Stimulated activated naive B cell treated with anti-CD40 and anti-IgM and Interleukin-4, amounts not matched to agents 10 μg/mL and 1 μg/mL and 100 μg/mL, for 72 hours (primary cell): ENCODE measurements at regions not wholly inside any gene's neighbourhood (a gene's known extent, or its start where the extent isn't known, plus 50 kb on each side); places are given as distances from the start of the nearest gene placed in this dataset.

Experiments used
- ATAC-seq, 2 donors: fragments of 150-1000 bp; cut with Tn5 transposase; replicated peaks; 2 replicates each; pipeline ENCODE4 v1.10.0; 2021; ENCODE audit warnings: moderate library complexity in 1 of 2
- DNase-seq: peaks from one replicate; pipeline ENCODE4 v3.0.0; 2021
- H3K27ac Mint-ChIP-seq: one replicate; pipeline ENCODE4 v1.8.0; 2022; ENCODE audit warnings: mild to moderate bottlenecking, mixed read lengths
- H3K27me3 Mint-ChIP-seq, 2 donors: one replicate each; pipeline ENCODE4 v1.8.0; 2022; ENCODE audit warnings: mixed read lengths in 2 of 2
- H3K36me3 Mint-ChIP-seq, 2 donors: one replicate each; pipeline ENCODE4 v1.8.0; 2022; ENCODE audit warnings: mixed read lengths in 2 of 2, mild to moderate bottlenecking in 1 of 2
- H3K4me1 Mint-ChIP-seq, 2 donors: one replicate each; pipeline ENCODE4 v1.8.0; 2022; ENCODE audit warnings: mixed read lengths in 2 of 2, mild to moderate bottlenecking in 1 of 2
- H3K4me3 Mint-ChIP-seq, 2 donors: one replicate each; pipeline ENCODE4 v1.8.0; 2022; ENCODE audit warnings: mild to moderate bottlenecking in 2 of 2, mixed read lengths in 2 of 2, moderate library complexity in 1 of 2
- H3K9me3 Mint-ChIP-seq, 2 donors: one replicate each; pipeline ENCODE4 v1.8.0; 2022; ENCODE audit warnings: mixed read lengths in 2 of 2, mild to moderate bottlenecking in 1 of 2

- Mint-ChIP-seq H3K4me3 (no peak overlapping the region), H3K4me1 (peaks cover 8 to 34% of the 10 kb centered on the region in 2 donors), H3K9me3 (no peaks in the 10 kb centered on the region), H3K27ac (no peak overlapping the region), H3K27me3 (no peaks in the 10 kb centered on the region), H3K36me3 (peaks cover 0 to 1% of the 10 kb centered on the region in 2 donors)
- peak; percentile 45 to 59 for ATAC-seq
- DNase-seq = no peak
Measured at GRCh38 chrX:39152106-39152649, 350.9 kb downstream of the MID1IP1 start.

GRCh38 chrX:39156051-39156450 is 354.8 kb downstream of the MID1IP1 start:
- no peaks in the 10 kb centered on the region for H3K27me3 Mint-ChIP-seq
- peaks cover 14 to 28% of the 10 kb centered on the region in 2 donors for H3K4me1 Mint-ChIP-seq
- ATAC-seq = no peak
- no peaks in the 10 kb centered on the region for H3K9me3 Mint-ChIP-seq
- no peak overlapping the region for H3K4me3 Mint-ChIP-seq
- H3K36me3 Mint-ChIP-seq = peaks cover 0 to 1% of the 10 kb centered on the region in 2 donors
- no peak for DNase-seq
- H3K27ac Mint-ChIP-seq = no peak overlapping the region

- H3K4me3 Mint-ChIP-seq = no peak overlapping the region
- H3K4me1 Mint-ChIP-seq = peaks cover 19 to 35% of the 10 kb centered on the region in 2 donors
- ATAC-seq (no peak), DNase-seq (no peak)
- no peak overlapping the region for H3K27ac Mint-ChIP-seq
- peaks cover 0 to 1% of the 10 kb centered on the region in 2 donors for H3K36me3 Mint-ChIP-seq
- H3K27me3 Mint-ChIP-seq = peaks cover 0 to 5% of the 10 kb centered on the region in 2 donors
- H3K9me3 Mint-ChIP-seq = no peaks in the 10 kb centered on the region
Measured at GRCh38 chrX:39157006-39157405, 355.7 kb downstream of the MID1IP1 start.

- no peaks in the 10 kb centered on the region for H3K9me3 Mint-ChIP-seq
- DNase-seq = no peak
Measured at GRCh38 chrX:39157796-39158195, 356.5 kb downstream of the MID1IP1 start.

GRCh38 chrX:39158801-39159657 is 357.8 kb downstream of the MID1IP1 start:
- DNase-seq = no peak
- H3K36me3 Mint-ChIP-seq = peaks cover 0 to 3% of the 10 kb centered on the region in 2 donors
- peaks cover 24 to 46% of the 10 kb centered on the region in 2 donors for H3K4me1 Mint-ChIP-seq
- no peaks in the 10 kb centered on the region for H3K9me3 Mint-ChIP-seq
- peaks cover 0 to 14% of the 10 kb centered on the region in 2 donors for H3K27me3 Mint-ChIP-seq
- ATAC-seq = peak; percentile 60 to 65
- H3K4me3 Mint-ChIP-seq = peak overlapping the region; percentile 7 to 26
- H3K27ac Mint-ChIP-seq = peak overlapping the region; percentile 80

More at GRCh38 chrX:39157796-39158195, 356.5 kb downstream of the MID1IP1 start:
- Mint-ChIP-seq H3K27me3 (peaks cover 0 to 9% of the 10 kb centered on the region in 2 donors), H3K4me3 (no peak overlapping the region), H3K4me1 (peaks cover 21 to 42% of the 10 kb centered on the region in 2 donors), H3K36me3 (peaks cover 0 to 1% of the 10 kb centered on the region in 2 donors), H3K27ac (no peak overlapping the region)
- ATAC-seq = no peak

GRCh38 chrX:39159921-39160507 is 358.8 kb downstream of the MID1IP1 start:
- H3K4me1 Mint-ChIP-seq = peaks cover 24 to 46% of the 10 kb centered on the region in 2 donors
- H3K36me3 Mint-ChIP-seq = peaks cover 0 to 3% of the 10 kb centered on the region in 2 donors
- peaks cover 0 to 18% of the 10 kb centered on the region in 2 donors for H3K27me3 Mint-ChIP-seq
- peak overlapping the region in 1 of 2 donors; percentile 25 for H3K4me3 Mint-ChIP-seq
- no peaks in the 10 kb centered on the region for H3K9me3 Mint-ChIP-seq
- ATAC-seq (peak; percentile 31 to 32), DNase-seq (no peak)
- H3K27ac Mint-ChIP-seq = no peak overlapping the region

GRCh38 chrX:39161611-39162255 is 360.5 kb downstream of the MID1IP1 start:
- Mint-ChIP-seq H3K36me3 (peaks cover 0 to 5% of the 10 kb centered on the region in 2 donors), H3K27me3 (peaks cover 0 to 25% of the 10 kb centered on the region in 2 donors), H3K4me3 (peak overlapping the region; percentile 51 to 74), H3K9me3 (no peaks in the 10 kb centered on the region), H3K4me1 (peaks cover 24 to 52% of the 10 kb centered on the region in 2 donors), H3K27ac (no peak overlapping the region)
- DNase-seq (no peak), ATAC-seq (no peak)

- peaks cover 24 to 53% of the 10 kb centered on the region in 2 donors for H3K4me1 Mint-ChIP-seq
- ATAC-seq (peak; percentile 52 to 70), DNase-seq (no peak)
- peak overlapping the region; percentile 42 for H3K27ac Mint-ChIP-seq
- H3K36me3 Mint-ChIP-seq = peaks cover 0 to 5% of the 10 kb centered on the region in 2 donors
- peaks cover 0 to 25% of the 10 kb centered on the region in 2 donors for H3K27me3 Mint-ChIP-seq
- H3K4me3 Mint-ChIP-seq = peak overlapping the region; percentile 59 to 74
- no peaks in the 10 kb centered on the region for H3K9me3 Mint-ChIP-seq
Measured at GRCh38 chrX:39162322-39162735, 361.1 kb downstream of the MID1IP1 start.

- H3K27ac Mint-ChIP-seq = no peak overlapping the region
- H3K4me3 Mint-ChIP-seq = no peak overlapping the region
- no peak for ATAC-seq
- H3K36me3 Mint-ChIP-seq = peaks cover 0 to 5% of the 10 kb centered on the region in 2 donors
- DNase-seq = no peak
- H3K27me3 Mint-ChIP-seq = peaks cover 0 to 29% of the 10 kb centered on the region in 2 donors
- H3K4me1 Mint-ChIP-seq = peaks cover 24 to 57% of the 10 kb centered on the region in 2 donors
- no peaks in the 10 kb centered on the region for H3K9me3 Mint-ChIP-seq
Measured at GRCh38 chrX:39163581-39164126, 362.4 kb downstream of the MID1IP1 start.

GRCh38 chrX:39164212-39164611 is 363.0 kb downstream of the MID1IP1 start:
- peaks cover 19 to 52% of the 10 kb centered on the region in 2 donors for H3K4me1 Mint-ChIP-seq
- peaks cover 0 to 30% of the 10 kb centered on the region in 2 donors for H3K27me3 Mint-ChIP-seq
- DNase-seq (no peak), ATAC-seq (no peak)
- H3K27ac Mint-ChIP-seq = no peak overlapping the region
- no peaks in the 10 kb centered on the region for H3K9me3 Mint-ChIP-seq
- H3K4me3 Mint-ChIP-seq = no peak overlapping the region
- peaks cover 0 to 5% of the 10 kb centered on the region in 2 donors for H3K36me3 Mint-ChIP-seq

- ATAC-seq = no peak
- no peak overlapping the region for H3K4me3 Mint-ChIP-seq
Measured at GRCh38 chrX:39165185-39165584, 363.9 kb downstream of the MID1IP1 start.

GRCh38 chrX:39165773-39166172 is 364.5 kb downstream of the MID1IP1 start:
- Mint-ChIP-seq H3K9me3 (no peaks in the 10 kb centered on the region), H3K36me3 (peaks cover 0 to 5% of the 10 kb centered on the region in 2 donors), H3K4me3 (no peak overlapping the region), H3K27me3 (peaks cover 0 to 34% of the 10 kb centered on the region in 2 donors), H3K4me1 (peaks cover 10 to 37% of the 10 kb centered on the region in 2 donors), H3K27ac (no peak overlapping the region)
- no peak for ATAC-seq
- DNase-seq = no peak

More at GRCh38 chrX:39165185-39165584, 363.9 kb downstream of the MID1IP1 start:
- DNase-seq = no peak
- H3K36me3 Mint-ChIP-seq = peaks cover 0 to 5% of the 10 kb centered on the region in 2 donors
- no peaks in the 10 kb centered on the region for H3K9me3 Mint-ChIP-seq
- peaks cover 11 to 43% of the 10 kb centered on the region in 2 donors for H3K4me1 Mint-ChIP-seq
- H3K27me3 Mint-ChIP-seq = peaks cover 0 to 34% of the 10 kb centered on the region in 2 donors
- H3K27ac Mint-ChIP-seq = no peak overlapping the region

GRCh38 chrX:39167791-39168190 is 366.5 kb downstream of the MID1IP1 start:
- peak; percentile 34 to 45 for ATAC-seq
- Mint-ChIP-seq H3K27ac (no peak overlapping the region), H3K9me3 (no peaks in the 10 kb centered on the region)

More at GRCh38 chrX:39167791-39168190, 366.5 kb downstream of the MID1IP1 start:
- Mint-ChIP-seq H3K36me3 (peaks cover 0 to 5% of the 10 kb centered on the region in 2 donors), H3K4me1 (peaks cover 3 to 22% of the 10 kb centered on the region in 2 donors), H3K4me3 (no peak overlapping the region), H3K27me3 (peaks cover 0 to 25% of the 10 kb centered on the region in 2 donors)
- DNase-seq = no peak
